HEK293T (cell line): ENCODE measurements at regions not wholly inside any gene's neighbourhood (a gene's known extent, or its start where the extent isn't known, plus 50 kb on each side); places are given as distances from the start of the nearest gene placed in this dataset.

Experiments used
- CTCF ChIA-PET: fragments of 350-600 bp; formaldehyde crosslinking; extraction: SDS; loops from one replicate; lab custom pipeline; 2021; ENCODE audit warnings: antibody characterized with exemption, inconsistent platforms; lab: Yijun Ruan, JAX
- POLR2A ChIA-PET: fragments of 350-600 bp; formaldehyde crosslinking; extraction: SDS; loops from one replicate; lab custom pipeline; 2020; ENCODE audit warnings: antibody characterized with exemption, inconsistent platforms; lab: Yijun Ruan, JAX
- DNase-seq: peaks from one replicate; pipeline ENCODE4 v3.0.0; 2012; ENCODE audit warnings: mixed read lengths; ENCODE audit errors: extremely low spot score
- ARNT ChIP-seq: fragments of 450-650 bp; IDR thresholded peaks from 2 replicates; pipeline ENCODE4 v1.6.1; 2017; ENCODE audit warnings: mild to moderate bottlenecking
- BHLHE40 ChIP-seq: fragments of 450-650 bp; IDR thresholded peaks from 2 replicates; pipeline ENCODE4 v1.6.1; 2016; ENCODE audit warnings: mild to moderate bottlenecking, moderate library complexity, borderline replicate concordance
- CTBP1 ChIP-seq: fragments of 450-650 bp; IDR thresholded peaks from 2 replicates; pipeline ENCODE4 v1.6.1; 2016; ENCODE audit warnings: borderline replicate concordance
- ELF4 ChIP-seq: fragments of 450-650 bp; IDR thresholded peaks from 2 replicates; pipeline ENCODE4 v1.6.1; 2017; ENCODE audit warnings: antibody characterized with exemption
- FOXA1 ChIP-seq: fragments of 450-650 bp; IDR thresholded peaks from 2 replicates; pipeline ENCODE4 v1.6.1; 2016; ENCODE audit warnings: mild to moderate bottlenecking
- FOXK2 ChIP-seq: fragments of 450-650 bp; IDR thresholded peaks from 2 replicates; pipeline ENCODE4 v1.6.1; 2016; ENCODE audit warnings: mild to moderate bottlenecking
- FOXM1 ChIP-seq: fragments of 450-650 bp; IDR thresholded peaks from 2 replicates; pipeline ENCODE4 v1.6.1; 2017; ENCODE audit warnings: mild to moderate bottlenecking, borderline replicate concordance
- HDGF ChIP-seq: fragments of 450-650 bp; IDR thresholded peaks from 2 replicates; pipeline ENCODE4 v1.6.1; 2017; ENCODE audit warnings: antibody characterized with exemption, borderline replicate concordance
- L3MBTL2 ChIP-seq: fragments of 450-650 bp; conservative IDR thresholded peaks from 2 replicates; pipeline ENCODE4 v1.6.1; 2016; ENCODE audit warnings: mild to moderate bottlenecking
- LEF1 ChIP-seq: fragments of 450-650 bp; IDR thresholded peaks from 2 replicates; pipeline ENCODE4 v1.6.1; 2017; ENCODE audit warnings: mild to moderate bottlenecking, borderline replicate concordance
- NFRKB ChIP-seq: fragments of 450-650 bp; IDR thresholded peaks from 2 replicates; pipeline ENCODE4 v1.6.1; 2016; ENCODE audit warnings: mild to moderate bottlenecking, moderate library complexity
- SP1 ChIP-seq: fragments of 450-650 bp; IDR thresholded peaks from 2 replicates; pipeline ENCODE4 v1.6.1; 2017
- SUZ12 ChIP-seq: fragments of 450-650 bp; IDR thresholded peaks from 2 replicates; pipeline ENCODE4 v1.6.1; 2016; ENCODE audit warnings: mild to moderate bottlenecking
- TARDBP ChIP-seq: fragments of 450-650 bp; IDR thresholded peaks from 2 replicates; pipeline ENCODE4 v1.6.1; 2016
- ZNF384 ChIP-seq: fragments of 450-650 bp; IDR thresholded peaks from 2 replicates; pipeline ENCODE4 v1.6.1; 2016
- TF ChIP-seq, protein P1 (sequence below): fragments of 450-650 bp; IDR thresholded peaks from 2 replicates; pipeline ENCODE4 v1.6.1; 2016

DNA sequence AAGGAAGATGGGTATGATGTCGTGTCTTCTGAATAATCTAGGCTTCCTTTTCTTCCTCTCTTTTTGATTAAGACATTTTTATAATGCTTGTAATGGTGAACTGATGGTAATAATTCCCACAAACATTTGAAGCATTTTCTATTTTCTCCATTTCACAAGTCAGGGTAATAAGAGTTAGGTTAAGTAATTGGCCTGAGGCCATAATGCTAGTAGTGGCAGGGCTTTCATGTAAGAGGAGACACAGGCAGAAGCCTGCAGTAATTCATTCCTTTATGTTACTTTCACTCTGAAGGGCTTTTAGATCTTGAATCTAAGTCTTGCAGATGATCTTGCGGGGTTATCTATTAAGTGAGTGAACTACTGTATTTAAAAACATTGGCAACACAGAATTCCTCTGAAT is 374.9 kb downstream of the MAT2B start:
- DNase-seq: no peak
- TF ChIP-seq SUZ12 (no peak), ELF4 (no peak), ARNT (no peak), FOXM1 (no peak), FOXK2 (no peak), LEF1 (no peak), ZNF384 (no peak), BHLHE40 (no peak), SP1 (no peak), TARDBP (no peak)
- TF ChIP-seq, protein P1, sequence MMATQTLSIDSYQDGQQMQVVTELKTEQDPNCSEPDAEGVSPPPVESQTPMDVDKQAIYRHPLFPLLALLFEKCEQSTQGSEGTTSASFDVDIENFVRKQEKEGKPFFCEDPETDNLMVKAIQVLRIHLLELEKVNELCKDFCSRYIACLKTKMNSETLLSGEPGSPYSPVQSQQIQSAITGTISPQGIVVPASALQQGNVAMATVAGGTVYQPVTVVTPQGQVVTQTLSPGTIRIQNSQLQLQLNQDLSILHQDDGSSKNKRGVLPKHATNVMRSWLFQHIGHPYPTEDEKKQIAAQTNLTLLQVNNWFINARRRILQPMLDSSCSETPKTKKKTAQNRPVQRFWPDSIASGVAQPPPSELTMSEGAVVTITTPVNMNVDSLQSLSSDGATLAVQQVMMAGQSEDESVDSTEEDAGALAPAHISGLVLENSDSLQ: no peak
- ChIA-PET POLR2A (no interaction called here), CTCF (no interaction called here)

DNA sequence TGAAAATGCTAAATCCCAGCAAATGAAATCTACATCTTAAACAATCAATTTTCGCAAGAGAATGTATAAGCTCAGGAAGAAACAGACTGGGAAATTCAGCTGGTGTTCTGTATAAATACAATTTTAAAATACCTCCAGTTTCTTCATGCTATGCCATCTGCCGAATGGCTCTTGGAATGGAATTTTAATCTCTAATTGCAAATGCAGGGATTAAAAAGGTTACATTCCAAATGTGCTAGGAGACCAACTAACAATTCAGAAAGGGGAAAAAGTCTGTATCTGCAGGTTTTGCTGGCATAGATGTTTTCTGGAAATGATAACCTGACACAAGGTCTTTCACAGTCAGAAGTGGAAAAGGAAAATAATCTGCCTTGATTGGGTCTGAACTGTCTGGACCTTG is 379.7 kb downstream of the MAT2B start:
- DNase-seq: no peak
- TF ChIP-seq SP1 (no peak), ARNT (no peak), ZNF384 (no peak), CTBP1 (no peak), FOXA1 (no peak), FOXK2 (no peak), NFRKB (no peak), LEF1 (no peak)
- ChIA-PET POLR2A (no interaction called here), CTCF (interaction anchor here (0.7 kb wide), 1 partner anchor 1781 kb away, joined by 4 read pairs; no protein-coding TSS in a partner anchor)

GRCh38 chr5:163887854-163888253 is 382.4 kb downstream of the MAT2B start:
- TF ChIP-seq ZNF384 (no peak), CTBP1 (no peak), ELF4 (no peak), FOXM1 (no peak)
- ChIA-PET POLR2A (no interaction called here), CTCF (no interaction called here)
- DNase-seq: no peak

DNA sequence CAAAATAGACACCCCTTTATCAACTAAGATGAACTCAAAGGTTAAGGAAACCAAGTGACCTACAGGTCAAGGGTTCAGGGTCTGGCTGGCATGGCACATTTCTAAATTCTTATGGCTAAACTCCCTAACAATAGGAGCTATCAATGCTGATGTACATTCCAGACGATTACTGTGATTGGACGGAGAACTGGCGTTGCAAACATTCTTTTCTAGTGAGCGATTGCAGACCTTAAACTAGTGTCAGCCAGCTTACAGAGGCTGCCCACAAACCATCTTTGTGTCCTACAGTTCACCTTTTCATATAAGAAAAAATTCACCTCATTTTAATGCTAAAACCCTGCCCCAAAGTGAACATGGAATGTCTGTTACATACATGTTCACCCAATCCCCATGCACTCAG is 382.9 kb downstream of the MAT2B start:
- ChIA-PET CTCF (no interaction called here), POLR2A (no interaction called here)
- TF ChIP-seq L3MBTL2 (no peak), SUZ12 (no peak), SP1 (no peak), FOXK2 (no peak), FOXA1 (no peak), TARDBP (no peak), BHLHE40 (no peak), FOXM1 (no peak), ZNF384 (no peak), ELF4 (no peak)
- TF ChIP-seq, protein P1: no peak
- DNase-seq: no peak

DNA sequence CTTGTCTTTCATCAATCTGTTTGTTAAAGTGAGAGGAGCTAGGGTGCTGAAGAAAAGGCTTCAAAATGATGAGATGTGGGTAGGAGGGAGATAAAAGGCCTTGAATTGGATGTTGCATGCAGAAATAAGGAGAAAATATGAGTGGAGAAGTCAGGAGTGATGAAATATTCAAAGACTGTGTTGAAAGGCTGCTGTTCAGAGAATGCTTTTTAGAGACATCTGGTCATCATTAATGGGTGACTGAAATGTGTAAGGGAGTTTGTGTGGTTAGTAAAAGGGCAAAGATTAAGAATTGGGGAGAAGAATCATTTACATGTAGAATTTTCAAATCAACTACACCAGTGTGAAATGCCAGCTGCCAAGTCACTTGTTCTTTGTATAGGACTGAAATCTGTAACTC is 383.9 kb downstream of the MAT2B start:
- DNase-seq: no peak
- ChIA-PET POLR2A (no interaction called here), CTCF (no interaction called here)
- no peak for TF ChIP-seq SP1
- TF ChIP-seq NFRKB: no peak
- no peak for TF ChIP-seq FOXK2
- no peak for TF ChIP-seq SUZ12
- no peak for TF ChIP-seq ARNT
- no peak for TF ChIP-seq L3MBTL2
- TF ChIP-seq TARDBP: no peak
- TF ChIP-seq ZNF384: no peak
- no peak for TF ChIP-seq HDGF
- TF ChIP-seq, protein P1: no peak
- no peak for TF ChIP-seq ELF4
- TF ChIP-seq FOXM1: no peak
- no peak for TF ChIP-seq FOXA1
- no peak for TF ChIP-seq BHLHE40
- TF ChIP-seq LEF1: no peak
- TF ChIP-seq CTBP1: no peak

GRCh38 chr5:163890261-163890660 is 384.8 kb downstream of the MAT2B start:
- TF ChIP-seq SP1 (no peak), HDGF (no peak), ELF4 (no peak), L3MBTL2 (no peak), LEF1 (no peak), SUZ12 (no peak), BHLHE40 (no peak), NFRKB (no peak), CTBP1 (no peak), ZNF384 (no peak), FOXM1 (no peak), ARNT (no peak), FOXA1 (no peak), TARDBP (no peak)
- TF ChIP-seq, protein P1: no peak
- DNase-seq: no peak
- ChIA-PET POLR2A (no interaction called here), CTCF (no interaction called here)
